NCI-H1694 (cell line): ENCODE measurements at regions not wholly inside any gene's neighbourhood (a gene's known extent, or its start where the extent isn't known, plus 50 kb on each side); places are given as distances from the start of the nearest gene placed in this dataset.
"Not testable (repeated sequence)": the region's sequence is repeated elsewhere in the genome, so short reads cannot be mapped to it uniquely, and the experiment has no call there.

Experiments
- DNase-seq: peaks from one replicate; lab custom pipeline; 2025; lab: John Stamatoyannopoulos, UW

GRCh38 chrX:113919387-113919786, 664.5 kb upstream of the HTR2C start:
- no peak for DNase-seq

DNA sequence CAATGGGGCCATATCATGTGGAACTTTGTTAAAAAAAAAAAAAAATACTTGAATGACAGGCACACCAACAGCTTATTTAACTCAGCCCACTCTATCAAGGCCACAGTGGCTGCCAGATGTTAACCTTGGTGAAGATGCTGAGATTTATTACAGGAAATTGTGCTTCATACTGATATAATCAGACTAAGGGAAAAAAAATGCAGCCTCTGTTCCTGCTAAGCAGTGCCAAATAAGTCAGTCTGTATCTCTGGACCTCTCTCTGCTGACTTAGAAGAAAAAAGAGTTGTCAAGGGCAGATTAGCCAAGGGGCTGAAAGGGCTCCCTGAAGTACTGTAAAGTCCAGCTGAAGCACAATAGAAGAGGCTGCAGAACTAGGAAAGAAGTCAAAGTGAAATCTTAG, 677.7 kb upstream of the HTR2C start:
- no peak for DNase-seq

GRCh38 chrX:113892891-113893290, 691.0 kb upstream of the HTR2C start:
- no peak for DNase-seq

- DNase-seq: no peak
Observed at GRCh38 chrX:113892401-113892800, 691.5 kb upstream of the HTR2C start.

DNA sequence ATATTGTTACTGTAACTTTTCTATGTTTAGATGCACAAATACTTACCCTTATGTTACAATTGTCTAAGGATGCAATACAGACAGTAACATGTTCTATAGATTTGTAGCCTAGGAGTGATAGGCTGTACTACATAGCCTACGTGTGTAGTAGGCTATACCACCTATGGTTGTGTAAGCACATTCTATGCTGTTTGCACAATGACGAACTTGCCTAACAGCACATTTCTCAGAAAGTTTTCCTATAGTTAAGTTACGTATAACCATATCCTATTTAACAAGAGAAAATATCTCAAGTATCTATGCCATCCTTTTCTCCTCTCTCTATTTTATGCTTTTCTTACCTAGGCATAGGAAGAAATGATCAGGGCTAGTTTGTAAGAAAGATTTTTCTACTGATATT, 710.8 kb upstream of the HTR2C start:
- DNase-seq: no peak

DNA sequence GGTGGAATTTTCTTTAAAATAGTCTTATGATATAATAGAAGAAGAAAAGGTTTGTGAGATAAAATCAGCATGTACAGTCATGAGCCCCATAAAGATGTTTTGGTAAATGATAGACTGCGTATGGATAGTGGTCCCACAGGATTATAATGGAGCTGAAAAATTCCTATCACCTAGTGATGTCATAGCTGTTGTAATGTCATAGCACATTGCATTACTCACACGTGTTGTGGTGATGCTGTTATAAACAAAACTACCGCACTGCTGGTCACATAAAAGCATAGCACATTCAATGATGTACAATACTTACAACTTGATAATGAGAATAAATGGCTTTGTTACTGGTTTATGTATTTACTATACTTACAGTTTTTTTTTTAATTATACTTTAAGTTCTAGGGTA, 715.2 kb upstream of the HTR2C start:
- DNase-seq: no peak

- DNase-seq: no peak
Observed at GRCh38 chrX:113868177-113868576, 715.7 kb upstream of the HTR2C start.

GRCh38 chrX:113849408-113849807, 734.5 kb upstream of the HTR2C start:
- no peak for DNase-seq

DNA sequence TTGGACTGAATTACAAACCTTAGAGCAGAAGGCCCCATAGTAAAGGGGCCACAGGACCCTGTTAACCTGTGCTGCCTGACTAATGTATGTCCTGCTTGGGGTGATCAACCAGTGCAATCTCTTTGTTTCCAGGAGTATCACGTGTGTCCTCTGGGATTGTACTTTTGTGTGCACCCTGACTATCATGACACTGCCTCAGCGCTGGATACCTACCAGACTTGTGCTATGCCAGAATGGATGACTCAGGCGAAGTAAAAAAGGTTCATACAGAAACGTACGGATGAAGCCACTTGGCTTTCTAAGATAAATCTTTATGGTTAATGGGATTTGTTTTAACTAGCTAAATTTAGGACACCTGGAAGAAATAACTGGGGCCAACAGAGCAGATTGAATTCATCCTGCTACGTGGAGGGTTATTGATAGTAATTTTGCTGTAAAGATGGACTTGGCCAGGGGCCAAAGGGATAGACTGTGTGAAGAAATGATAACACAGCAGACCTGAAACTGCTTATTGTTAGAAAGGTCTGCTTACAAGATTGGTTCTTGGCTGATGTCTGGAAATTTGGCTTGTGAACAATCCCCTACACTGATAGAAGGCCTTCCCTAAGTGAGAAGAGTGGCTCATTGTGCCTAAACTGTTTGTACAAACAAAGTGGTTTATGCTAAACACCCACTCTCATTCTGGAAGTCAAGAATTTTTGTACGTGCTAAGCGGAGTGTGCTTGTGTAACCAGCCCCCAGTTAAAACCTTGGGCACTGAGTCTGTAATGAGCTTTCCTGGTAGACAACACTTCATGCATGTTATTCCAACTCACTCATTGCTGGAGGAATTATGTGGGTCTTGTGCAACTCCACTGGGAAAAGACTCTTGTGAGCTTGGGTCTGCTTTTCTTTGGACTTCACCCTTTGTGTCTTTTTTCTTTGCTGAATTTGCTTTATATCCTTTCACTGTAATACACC, 750.5 kb upstream of the HTR2C start:
- no peak for DNase-seq

DNA sequence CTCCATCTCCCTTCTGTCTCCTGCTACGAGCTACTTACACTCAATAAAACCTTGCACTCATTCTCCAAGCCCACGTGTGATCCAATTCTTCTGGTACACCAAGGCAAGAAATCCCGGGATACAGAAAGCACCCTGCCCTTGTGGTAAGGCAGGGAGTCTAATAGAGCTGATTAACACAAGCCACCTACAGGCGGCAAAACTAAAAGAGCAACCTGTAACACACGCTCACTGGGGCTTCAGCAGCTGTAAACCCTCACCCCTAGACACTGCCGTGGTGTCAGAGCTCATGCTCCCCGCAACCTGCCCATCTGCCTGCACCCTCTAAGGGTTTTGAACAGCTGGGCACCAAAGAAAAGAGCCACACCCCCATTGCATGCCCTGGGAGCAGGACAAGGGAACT, 755.4 kb upstream of the HTR2C start:
- DNase-seq: no peak

DNA sequence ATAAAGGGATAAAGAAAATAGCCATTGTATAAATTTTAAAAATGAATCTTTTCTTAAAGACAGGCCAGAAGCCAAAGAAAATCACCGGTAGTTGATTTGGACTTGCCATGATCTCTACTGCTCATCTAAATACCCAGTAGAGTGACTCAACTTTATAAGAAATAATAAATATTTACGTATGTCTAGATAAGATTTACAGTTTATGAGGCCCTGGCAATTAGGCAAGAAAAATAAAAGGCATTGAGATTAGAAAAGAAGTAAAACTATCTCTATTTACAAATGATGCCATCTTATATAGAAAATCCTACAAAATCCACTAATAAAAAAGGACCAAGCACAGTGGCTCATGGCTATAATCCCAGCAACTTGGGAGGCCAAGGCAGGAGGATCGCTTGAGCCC, 765.5 kb upstream of the HTR2C start:
- no peak for DNase-seq

DNA sequence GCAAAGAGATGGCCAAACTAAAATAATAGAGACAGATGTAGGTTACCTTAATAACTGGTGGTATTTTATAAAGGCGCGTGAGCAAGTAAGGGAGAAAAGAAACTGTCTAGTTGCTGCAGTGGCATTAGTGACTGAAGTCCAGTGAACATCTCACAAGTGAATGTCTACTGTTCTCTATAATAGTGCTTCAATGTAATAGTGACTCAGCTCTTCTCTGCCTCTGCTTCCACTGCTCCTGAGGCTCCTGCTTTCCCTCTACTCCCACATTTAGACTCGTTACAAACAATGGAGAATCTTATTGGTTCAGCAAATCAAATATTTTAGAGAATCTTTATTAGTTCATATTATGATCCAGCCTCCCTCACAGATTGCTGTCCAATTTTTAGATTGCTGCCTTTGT, 779.1 kb upstream of the HTR2C start:
- DNase-seq: no peak

DNA sequence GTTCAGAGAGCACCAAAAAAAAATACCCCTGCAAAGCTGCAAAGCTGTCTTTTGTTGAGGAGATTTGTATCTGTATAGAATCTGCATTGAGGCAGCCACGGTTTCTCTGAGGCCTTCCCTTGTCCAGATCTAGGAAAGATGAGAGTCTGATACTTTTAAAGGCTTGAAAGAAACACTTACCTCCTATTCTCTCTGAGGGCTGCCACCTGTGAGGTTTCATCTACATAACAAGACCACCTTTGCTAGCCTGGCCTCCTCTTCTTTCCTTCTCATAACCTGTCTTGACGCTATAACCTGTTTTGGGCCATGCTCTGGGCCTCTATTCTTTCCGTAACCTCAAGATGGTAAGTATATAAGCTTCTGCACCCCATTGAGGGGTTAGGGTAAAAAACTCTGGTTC, 779.6 kb upstream of the HTR2C start:
- no peak for DNase-seq

DNA sequence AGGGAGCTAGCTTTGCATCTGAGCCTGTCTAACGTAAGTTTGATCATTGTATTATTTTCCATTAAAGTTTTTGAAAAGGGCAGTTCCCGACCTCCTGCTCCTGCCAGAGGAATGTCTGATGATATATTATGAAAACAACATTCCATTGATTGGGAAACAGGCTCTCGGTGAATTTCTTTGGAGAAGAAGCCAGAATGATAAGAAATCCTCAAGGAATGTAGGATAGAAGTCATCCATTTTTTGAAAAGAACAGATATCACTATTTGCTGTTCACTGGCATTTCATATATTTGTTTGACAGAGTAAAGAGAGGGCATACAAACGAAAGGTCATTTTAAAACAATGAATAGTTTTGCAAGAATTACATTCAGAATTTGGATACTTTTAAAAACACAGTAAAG, 781.0 kb upstream of the HTR2C start:
- DNase-seq: no peak

- no peak for DNase-seq
Observed at GRCh38 chrX:113800955-113801354, 782.9 kb upstream of the HTR2C start.

DNA sequence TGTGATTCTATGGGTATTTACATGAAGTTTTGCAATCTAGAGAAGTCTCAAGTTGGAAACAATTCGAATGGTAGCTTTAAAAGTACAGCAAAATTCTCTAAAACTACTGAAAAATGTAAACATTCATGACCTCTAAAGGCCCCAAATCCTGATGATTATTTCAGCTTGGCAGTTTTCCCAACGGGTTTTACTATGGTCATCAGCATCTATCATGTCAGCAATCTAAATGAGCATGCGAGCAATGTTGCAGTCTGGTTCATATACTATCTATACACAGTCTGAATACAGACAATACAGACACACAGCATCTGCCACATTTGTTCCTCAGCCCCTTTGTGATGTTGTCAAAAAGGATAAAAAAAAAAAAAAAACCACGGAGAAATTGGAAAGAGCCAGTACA, 790.3 kb upstream of the HTR2C start:
- DNase-seq: no peak

- DNase-seq: no peak
Observed at GRCh38 chrX:113790987-113791386, 792.9 kb upstream of the HTR2C start.

GRCh38 chrX:113784754-113785153, 799.1 kb upstream of the HTR2C start:
- DNase-seq: not testable (repeated sequence)

- no peak for DNase-seq
Observed at GRCh38 chrX:113770806-113771205, 813.1 kb upstream of the HTR2C start.

DNA sequence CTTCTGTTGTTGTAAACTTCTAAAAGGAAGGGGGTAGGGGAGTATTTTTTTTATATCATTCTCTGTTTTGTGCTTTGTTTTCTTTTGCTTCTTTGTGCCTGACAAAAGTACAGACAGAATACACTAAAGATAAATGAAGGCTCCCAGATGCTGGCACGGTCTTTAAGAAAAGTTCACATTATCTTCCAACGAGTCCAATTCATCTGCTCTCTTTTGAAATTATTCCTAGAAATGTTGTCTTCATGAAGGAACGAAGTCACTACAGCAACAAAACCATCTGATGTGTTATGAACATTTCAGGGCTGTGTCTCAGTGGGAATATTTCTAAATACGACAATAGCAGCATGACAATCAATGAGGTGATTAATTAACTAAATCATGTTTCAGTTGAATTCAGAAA, 813.8 kb upstream of the HTR2C start:
- DNase-seq: no peak

- no peak for DNase-seq
Observed at GRCh38 chrX:113759422-113759821, 824.5 kb upstream of the HTR2C start.

- no peak for DNase-seq
Observed at GRCh38 chrX:113747274-113747973, 836.5 kb upstream of the HTR2C start.

- DNase-seq: no peak
Observed at GRCh38 chrX:113743069-113743468, 840.8 kb upstream of the HTR2C start.
